ENCODE measurements at regions not wholly inside any gene's neighbourhood (a gene's known extent, or its start where the extent isn't known, plus 50 kb on each side); places are given as distances from the start of the nearest gene placed in this dataset.

- TF ChIP-seq POLR2A (IDR thresholded peaks at IDR 0.05) (no peak), CTCF (IDR thresholded peaks at IDR 0.05) (no peak), POLR2AphosphoS5 (IDR thresholded peaks at IDR 0.05) (no peak)
Observed at GRCh38 chrX:1894026-1894294, 279.1 kb downstream of the ASMT start.
